ENCODE measurements at regions not wholly inside any gene's neighbourhood (a gene's known extent, or its start where the extent isn't known, plus 50 kb on each side); places are given as distances from the start of the nearest gene placed in this dataset.

GRCh38 chr12:34372003-34372402, 349.7 kb downstream of the ALG10 start:
- TF ChIP-seq CTCF (IDR thresholded peaks at IDR 0.05; ENCODE audit: low read depth, low read length, missing input control) (no peak), ZBTB33 (IDR thresholded peaks at IDR 0.05) (no peak), RAD21 (IDR thresholded peaks at IDR 0.05) (no peak), JUND (IDR thresholded peaks at IDR 0.05) (no peak), TAF1 (conservative IDR thresholded peaks at IDR 0.05) (no peak), SP1 (IDR thresholded peaks at IDR 0.05) (no peak), YY1 (IDR thresholded peaks at IDR 0.05) (no peak), RXRA (IDR thresholded peaks at IDR 0.05) (no peak)
- TF ChIP-seq, protein P1, sequence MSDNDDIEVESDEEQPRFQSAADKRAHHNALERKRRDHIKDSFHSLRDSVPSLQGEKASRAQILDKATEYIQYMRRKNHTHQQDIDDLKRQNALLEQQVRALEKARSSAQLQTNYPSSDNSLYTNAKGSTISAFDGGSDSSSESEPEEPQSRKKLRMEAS (IDR thresholded peaks at IDR 0.05), result no peak
- TF ChIP-seq, protein P2, sequence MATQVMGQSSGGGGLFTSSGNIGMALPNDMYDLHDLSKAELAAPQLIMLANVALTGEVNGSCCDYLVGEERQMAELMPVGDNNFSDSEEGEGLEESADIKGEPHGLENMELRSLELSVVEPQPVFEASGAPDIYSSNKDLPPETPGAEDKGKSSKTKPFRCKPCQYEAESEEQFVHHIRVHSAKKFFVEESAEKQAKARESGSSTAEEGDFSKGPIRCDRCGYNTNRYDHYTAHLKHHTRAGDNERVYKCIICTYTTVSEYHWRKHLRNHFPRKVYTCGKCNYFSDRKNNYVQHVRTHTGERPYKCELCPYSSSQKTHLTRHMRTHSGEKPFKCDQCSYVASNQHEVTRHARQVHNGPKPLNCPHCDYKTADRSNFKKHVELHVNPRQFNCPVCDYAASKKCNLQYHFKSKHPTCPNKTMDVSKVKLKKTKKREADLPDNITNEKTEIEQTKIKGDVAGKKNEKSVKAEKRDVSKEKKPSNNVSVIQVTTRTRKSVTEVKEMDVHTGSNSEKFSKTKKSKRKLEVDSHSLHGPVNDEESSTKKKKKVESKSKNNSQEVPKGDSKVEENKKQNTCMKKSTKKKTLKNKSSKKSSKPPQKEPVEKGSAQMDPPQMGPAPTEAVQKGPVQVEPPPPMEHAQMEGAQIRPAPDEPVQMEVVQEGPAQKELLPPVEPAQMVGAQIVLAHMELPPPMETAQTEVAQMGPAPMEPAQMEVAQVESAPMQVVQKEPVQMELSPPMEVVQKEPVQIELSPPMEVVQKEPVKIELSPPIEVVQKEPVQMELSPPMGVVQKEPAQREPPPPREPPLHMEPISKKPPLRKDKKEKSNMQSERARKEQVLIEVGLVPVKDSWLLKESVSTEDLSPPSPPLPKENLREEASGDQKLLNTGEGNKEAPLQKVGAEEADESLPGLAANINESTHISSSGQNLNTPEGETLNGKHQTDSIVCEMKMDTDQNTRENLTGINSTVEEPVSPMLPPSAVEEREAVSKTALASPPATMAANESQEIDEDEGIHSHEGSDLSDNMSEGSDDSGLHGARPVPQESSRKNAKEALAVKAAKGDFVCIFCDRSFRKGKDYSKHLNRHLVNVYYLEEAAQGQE (IDR thresholded peaks at IDR 0.05), result no peak
